ENCODE measurements at regions not wholly inside any gene's neighbourhood (a gene's known extent, or its start where the extent isn't known, plus 50 kb on each side); places are given as distances from the start of the nearest gene placed in this dataset.

DNA sequence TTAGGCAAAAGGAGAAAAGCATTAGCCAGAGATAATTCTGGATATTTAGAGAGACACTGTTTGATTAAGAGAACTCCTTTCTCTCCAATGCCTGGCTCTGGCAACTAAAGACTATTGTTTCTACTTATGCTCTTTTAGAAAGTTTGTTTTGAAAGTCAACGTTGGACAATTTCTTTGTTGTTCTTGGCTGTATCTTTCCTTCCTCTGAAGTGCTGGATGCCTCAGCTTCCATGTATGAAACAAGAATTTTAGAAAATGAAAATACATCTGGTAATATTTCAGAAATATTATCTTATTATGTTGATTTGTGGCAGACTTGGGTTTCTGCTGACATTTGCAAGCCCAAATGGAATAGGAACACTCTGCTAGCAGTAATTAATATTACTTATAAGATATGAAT is 382.6 kb downstream of the SNAPC1 start:
- TF ChIP-seq, protein P1, sequence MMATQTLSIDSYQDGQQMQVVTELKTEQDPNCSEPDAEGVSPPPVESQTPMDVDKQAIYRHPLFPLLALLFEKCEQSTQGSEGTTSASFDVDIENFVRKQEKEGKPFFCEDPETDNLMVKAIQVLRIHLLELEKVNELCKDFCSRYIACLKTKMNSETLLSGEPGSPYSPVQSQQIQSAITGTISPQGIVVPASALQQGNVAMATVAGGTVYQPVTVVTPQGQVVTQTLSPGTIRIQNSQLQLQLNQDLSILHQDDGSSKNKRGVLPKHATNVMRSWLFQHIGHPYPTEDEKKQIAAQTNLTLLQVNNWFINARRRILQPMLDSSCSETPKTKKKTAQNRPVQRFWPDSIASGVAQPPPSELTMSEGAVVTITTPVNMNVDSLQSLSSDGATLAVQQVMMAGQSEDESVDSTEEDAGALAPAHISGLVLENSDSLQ (IDR thresholded peaks at IDR 0.05), result no peak
- no peak for TF ChIP-seq LEF1 (IDR thresholded peaks at IDR 0.05; ENCODE audit: borderline replicate concordance)
- no peak for TF ChIP-seq SP1 (IDR thresholded peaks at IDR 0.05)
- TF ChIP-seq NFRKB (IDR thresholded peaks at IDR 0.05), result no peak
- no peak for TF ChIP-seq FOXA1 (IDR thresholded peaks at IDR 0.05)
- TF ChIP-seq ZNF384 (IDR thresholded peaks at IDR 0.05), result no peak
- no peak for TF ChIP-seq CTBP1 (IDR thresholded peaks at IDR 0.05; ENCODE audit: borderline replicate concordance)
- TF ChIP-seq ARNT (IDR thresholded peaks at IDR 0.05), result no peak

Measured in HEK293T (cell line).